Heart left ventricle (tissue), 13 donors: ENCODE measurements at regions not wholly inside any gene's neighbourhood (a gene's known extent, or its start where the extent isn't known, plus 50 kb on each side); places are given as distances from the start of the nearest gene placed in this dataset.

Experiments
- POLR2A ChIP-seq, 2 donors: fragments of 450-650 bp; IDR thresholded peaks; one replicate each; pipeline ENCODE4 v1.6.1; 2017; ENCODE audit warnings: antibody characterized with exemption in 2 of 2, mild to moderate bottlenecking in 2 of 2, moderate library complexity in 2 of 2
- TF ChIP-seq, protein P1 (sequence below), 12 donors: fragments of 200-600 bp; sonication (generic) in 4 of 12; IDR thresholded peaks; one replicate each; pipeline versions ENCODE4 v1.5.0 to v1.8.0; 2018 to 2022; ENCODE audit warnings: antibody characterized with exemption in 12 of 12, mild to moderate bottlenecking in 5 of 12
- donor health status: ischemic (EF 13 %, LVEDD 7.1; RV severe dilation, severe dysfunction).
- donor health status: DM: no; HTN: yes; CAD: no.
- donor health status: DM: no; HTN: no; CAD: no.
- donor health status: ischemic (EF 25% LVEDD 6.9; RV normal size, moderate dysfunction).
- donor health status: ischemic (EF 25% LVEDD 5.7; RV mildly dilated, moderate dysfunction).
- donor health status: ischemic (EF 35%, LVEDD 5.7; RV mildly dilated, moderate dysfunction).
- donor health status: nonischemic (EF 11% LVEDD 7.7; RV severe dilation, severe dysfunction).
- donor health status: DM: yes; HTN: yes; CAD: no.
- donor health status: PGD.
- donor health status: ischemic (EF 29% LVEDD 5.4; RV normal size, mild dysfunction).
- donor health status: nonischemic (EF 23%, LVEDD 6.1; RV moderate dilation, normal function).

GRCh38 chr2:146850746-146851145, 994.1 kb upstream of the ACVR2A start:
- TF ChIP-seq, protein P1, sequence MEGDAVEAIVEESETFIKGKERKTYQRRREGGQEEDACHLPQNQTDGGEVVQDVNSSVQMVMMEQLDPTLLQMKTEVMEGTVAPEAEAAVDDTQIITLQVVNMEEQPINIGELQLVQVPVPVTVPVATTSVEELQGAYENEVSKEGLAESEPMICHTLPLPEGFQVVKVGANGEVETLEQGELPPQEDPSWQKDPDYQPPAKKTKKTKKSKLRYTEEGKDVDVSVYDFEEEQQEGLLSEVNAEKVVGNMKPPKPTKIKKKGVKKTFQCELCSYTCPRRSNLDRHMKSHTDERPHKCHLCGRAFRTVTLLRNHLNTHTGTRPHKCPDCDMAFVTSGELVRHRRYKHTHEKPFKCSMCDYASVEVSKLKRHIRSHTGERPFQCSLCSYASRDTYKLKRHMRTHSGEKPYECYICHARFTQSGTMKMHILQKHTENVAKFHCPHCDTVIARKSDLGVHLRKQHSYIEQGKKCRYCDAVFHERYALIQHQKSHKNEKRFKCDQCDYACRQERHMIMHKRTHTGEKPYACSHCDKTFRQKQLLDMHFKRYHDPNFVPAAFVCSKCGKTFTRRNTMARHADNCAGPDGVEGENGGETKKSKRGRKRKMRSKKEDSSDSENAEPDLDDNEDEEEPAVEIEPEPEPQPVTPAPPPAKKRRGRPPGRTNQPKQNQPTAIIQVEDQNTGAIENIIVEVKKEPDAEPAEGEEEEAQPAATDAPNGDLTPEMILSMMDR (IDR thresholded peaks at IDR 0.05): no peak
- TF ChIP-seq POLR2A (IDR thresholded peaks at IDR 0.05): no peak
